DMS114 treated with DMSO at 0.1 percent for 48 hours (cell line): ENCODE measurements at regions not wholly inside any gene's neighbourhood (a gene's known extent, or its start where the extent isn't known, plus 50 kb on each side); places are given as distances from the start of the nearest gene placed in this dataset.

Experiments
- DNase-seq: peaks from one replicate; lab custom pipeline; 2025; ENCODE audit not compliant: unreplicated experiment; lab: John Stamatoyannopoulos, UW

- no peak for DNase-seq
These were observed 578.5 kb downstream of the TBC1D22A start for GRCh38 chr22:47340851-47341436.

GRCh38 chr22:47337161-47337621 lies 574.7 kb downstream of the TBC1D22A start:
- no peak for DNase-seq

DNA sequence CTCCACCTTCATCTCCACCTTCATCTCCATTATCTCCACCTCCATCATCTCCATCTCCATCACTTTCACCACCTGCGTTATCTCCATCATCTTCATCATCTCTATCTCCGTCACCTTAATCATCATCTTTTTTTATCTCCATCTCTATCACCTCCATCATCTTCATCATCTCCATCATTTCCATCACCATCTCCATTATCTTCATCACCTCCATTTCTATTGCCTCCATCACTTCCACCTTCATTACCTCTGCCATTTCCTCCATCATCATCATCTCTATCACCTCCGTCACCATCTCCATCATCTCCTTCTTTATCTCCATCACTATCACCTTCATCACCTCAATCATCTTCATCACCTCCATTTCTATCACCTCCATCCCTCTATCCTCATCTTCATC lies 573.5 kb downstream of the TBC1D22A start:
- DNase-seq = no peak

DNA sequence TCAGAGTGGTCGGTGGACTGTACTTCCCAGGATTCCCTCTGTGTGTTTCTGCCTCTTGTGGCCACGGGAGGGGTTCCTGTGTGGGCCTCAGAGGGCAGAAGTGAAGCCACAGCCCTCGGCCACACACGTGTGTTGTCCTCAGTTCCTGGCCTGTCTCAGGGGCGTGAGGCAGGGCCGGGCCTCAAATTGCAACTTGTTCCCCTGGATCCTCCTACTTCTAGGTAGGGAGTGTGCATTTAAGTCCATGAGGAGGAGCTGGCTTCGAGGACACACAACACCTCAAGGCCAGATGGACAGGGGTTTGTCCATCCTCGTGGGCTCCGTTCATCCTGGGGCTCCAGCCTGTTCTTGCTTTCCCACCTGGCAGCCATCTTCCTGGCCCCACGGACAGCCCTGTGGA lies 573.0 kb downstream of the TBC1D22A start:
- DNase-seq = no peak

DNA sequence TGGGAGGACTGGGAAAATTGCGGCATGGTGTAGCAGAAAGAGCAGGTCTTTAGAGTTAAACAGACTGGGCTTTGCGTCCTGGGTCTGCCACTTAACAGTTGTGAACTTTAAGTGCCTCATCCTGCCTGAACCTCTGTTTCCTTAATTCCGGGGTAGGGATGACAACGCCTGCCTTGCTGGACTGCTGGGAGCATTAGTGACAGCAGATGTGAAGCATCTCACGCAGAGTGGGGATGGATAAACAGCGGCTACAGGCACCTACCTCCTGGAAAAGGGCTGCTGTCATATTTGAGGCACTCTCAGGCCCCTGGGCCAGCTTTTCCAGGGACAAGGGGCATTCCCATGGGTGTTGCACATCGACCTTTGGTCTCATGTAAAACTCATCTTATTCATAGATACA lies 572.2 kb downstream of the TBC1D22A start:
- no peak for DNase-seq

- DNase-seq = no peak
These were observed 571.2 kb downstream of the TBC1D22A start for GRCh38 chr22:47333625-47334024.

- DNase-seq = no peak
These were observed 570.0 kb downstream of the TBC1D22A start for GRCh38 chr22:47332246-47332980.

GRCh38 chr22:47331750-47332149 lies 569.3 kb downstream of the TBC1D22A start:
- no peak for DNase-seq

DNA sequence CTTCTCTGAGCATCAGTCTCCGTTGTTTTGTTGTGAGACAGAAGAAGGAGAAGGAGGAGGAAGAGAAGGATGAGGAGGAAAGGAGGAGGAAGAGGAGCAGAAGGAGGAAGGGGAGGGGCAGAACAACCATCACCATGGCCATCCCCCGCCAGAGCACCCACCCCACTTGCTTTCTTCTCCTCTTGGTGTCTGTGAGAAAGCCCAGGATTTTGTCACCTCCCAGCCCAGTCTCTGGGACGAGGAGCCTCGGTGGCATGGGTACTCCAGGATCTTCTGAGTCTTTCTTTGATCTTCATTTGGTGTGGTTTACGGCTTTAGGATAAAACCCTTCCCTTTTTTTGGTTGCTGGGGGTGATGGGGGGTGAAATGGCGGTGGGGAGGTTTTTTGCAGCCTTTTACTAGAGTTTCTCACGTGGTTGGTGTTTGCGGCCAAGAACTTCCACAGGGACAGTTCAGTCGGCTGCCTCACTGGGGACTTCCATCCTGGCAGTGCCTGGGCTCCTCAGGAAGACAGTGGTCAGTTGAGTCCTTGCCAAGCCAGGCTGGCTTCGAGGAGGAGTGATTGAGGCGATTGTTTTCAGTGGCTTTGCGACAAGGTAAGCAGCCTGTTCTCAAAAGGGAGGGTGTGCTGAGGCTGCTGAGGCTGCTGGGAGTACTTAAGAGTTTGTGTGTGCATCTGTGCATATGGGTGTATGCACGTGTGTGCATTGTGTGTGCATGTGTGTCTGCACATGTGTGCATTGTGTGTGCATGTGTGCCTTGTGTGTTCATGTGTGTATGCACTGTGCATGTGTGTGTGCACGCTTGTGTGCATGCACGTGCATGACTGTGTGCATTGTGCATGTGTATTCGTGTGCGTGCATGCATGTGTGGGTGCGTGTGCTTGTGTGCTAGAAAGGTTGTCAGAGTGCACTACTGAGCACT lies 567.5 kb downstream of the TBC1D22A start:
- DNase-seq = no peak

DNA sequence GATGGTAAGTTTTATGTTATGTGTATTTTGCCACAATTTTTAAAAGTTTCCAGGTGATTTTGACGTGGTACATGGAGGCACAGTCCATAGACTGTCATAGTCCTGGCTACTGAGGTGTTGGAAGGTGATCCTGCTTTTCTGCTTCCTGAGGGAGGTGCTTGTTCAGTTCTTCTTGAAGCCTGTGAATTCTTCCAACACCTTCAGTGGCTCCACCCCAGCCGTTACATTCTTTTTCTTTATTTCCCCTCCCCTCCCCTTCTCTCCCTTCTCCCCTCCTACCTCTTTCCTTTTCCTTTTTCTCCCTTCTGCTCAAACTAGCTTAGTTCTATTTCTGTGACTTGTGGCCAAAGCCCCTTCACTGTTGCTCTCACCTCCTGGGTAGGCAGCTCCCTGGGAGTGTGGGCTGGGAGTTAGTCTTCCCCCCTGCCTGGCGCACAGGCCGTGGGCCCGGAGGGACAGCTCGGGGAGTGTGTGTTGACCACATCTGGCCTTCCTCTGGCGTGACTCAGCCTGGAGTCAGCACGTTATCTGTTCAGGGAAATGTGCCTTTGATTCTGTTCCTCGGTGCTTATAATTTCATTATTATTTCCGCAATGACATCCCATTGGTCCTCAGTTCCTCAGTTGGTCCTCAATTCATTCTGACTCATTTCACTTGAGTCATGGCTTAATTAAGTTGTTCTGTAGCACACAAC lies 566.2 kb downstream of the TBC1D22A start:
- no peak for DNase-seq

DNA sequence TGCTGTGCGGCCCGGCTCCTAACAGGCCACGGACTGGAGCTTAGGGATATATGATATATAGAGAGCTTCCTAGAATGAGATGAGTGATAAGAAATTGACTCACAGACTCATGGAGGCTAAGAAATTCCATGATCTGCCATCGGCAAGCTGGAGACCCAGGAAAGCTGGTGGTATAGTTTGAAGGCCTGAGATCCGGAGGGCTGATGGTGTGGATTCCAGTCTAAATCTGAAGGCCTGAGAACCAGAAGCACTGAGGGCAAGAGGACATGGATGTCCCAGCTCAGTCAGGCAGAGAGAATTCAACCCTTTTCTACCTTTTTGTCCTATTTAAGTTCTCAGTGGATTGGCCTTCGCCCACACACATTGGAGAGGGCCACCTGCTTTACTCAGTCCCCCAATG lies 564.8 kb downstream of the TBC1D22A start:
- DNase-seq = no peak

GRCh38 chr22:47325249-47325648 lies 562.8 kb downstream of the TBC1D22A start:
- no peak for DNase-seq

- no peak for DNase-seq
These were observed 562.1 kb downstream of the TBC1D22A start for GRCh38 chr22:47324435-47324990.

- no peak for DNase-seq
These were observed 561.1 kb downstream of the TBC1D22A start for GRCh38 chr22:47323518-47323917.

GRCh38 chr22:47322854-47323253 lies 560.4 kb downstream of the TBC1D22A start:
- DNase-seq = no peak

- DNase-seq = no peak
These were observed 558.1 kb downstream of the TBC1D22A start for GRCh38 chr22:47320560-47320959.

DNA sequence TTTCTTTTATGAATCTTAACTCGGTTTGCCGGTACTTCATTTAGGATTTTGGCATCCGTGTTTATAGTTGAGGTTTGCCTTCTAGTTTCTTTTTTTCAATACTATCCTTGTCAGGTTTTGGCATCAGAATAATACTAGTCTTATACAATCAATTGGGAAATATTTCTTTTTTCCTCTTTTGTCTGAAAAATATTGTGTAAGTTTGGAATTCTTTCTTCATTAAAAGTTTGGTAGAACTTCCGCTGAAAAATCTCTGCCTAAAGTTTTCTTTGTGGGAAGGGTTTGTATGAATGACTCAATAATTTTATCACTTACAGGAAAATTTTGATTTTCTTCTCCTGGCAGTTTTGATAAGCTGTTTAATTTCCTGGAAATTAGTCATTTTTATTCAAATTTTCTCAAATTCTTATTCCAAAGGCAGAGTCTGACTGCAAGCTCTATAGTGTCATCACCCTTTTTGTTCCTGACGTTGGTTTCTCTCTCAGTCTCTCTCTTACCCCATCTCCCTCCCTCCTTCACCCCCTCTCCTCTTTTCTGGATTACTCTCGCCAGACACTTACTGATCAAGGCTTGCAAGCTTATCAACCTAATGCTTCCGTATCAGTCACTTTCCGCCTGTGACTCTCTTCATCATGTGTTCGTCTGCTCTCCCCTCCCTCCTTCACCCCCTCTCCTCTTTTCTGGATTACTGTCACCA lies 555.7 kb downstream of the TBC1D22A start:
- no peak for DNase-seq

DNA sequence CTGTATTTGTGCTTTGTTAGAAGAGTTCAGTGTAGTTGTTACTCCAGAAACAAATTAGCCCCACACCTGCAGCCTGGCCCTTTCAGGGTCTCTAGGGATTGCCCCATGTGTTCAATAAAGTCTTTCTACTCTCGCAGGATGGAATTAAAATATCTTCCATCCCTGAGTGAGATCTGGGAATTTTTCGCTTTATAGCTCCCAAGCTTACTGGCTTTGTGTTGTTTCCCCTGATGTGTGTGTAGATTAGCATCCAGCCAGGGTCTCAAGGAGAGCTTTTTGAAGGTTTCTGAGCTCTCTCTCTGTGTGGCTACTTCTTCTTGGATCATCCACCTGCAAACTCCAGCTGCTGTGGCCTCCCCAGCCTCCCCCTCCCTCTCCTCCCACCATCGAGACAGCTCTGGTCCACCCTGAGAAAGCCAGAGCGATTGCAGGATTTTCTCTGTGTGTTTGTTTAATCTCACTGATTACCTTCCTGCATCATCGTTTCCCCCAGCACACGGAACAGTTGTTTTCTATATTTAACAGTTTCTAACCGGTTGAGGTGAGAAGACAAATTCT lies 553.5 kb downstream of the TBC1D22A start:
- no peak for DNase-seq

- DNase-seq = no peak
These were observed 548.2 kb downstream of the TBC1D22A start for GRCh38 chr22:47310601-47311000.

DNA sequence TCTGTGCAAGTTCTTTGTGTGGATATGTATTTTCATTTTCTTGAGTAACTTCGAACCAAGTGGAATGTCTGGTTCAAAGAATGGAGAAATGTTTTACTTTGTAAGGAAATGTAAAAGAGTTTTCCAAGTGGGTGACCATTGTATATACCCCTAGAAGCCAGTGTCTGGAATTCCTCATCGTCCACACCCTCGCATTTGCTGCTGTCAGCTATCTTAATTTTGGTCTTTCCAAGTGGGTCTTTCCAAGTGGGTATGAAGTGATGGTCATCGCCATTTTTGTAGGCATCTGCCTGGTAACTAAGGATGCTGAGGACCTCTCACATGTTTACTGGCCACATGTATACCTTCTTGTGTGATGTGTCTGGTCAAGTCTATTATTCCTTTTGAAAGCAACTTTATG lies 547.5 kb downstream of the TBC1D22A start:
- no peak for DNase-seq
